NT2/D1 (cell line): ENCODE measurements at regions not wholly inside any gene's neighbourhood (a gene's known extent, or its start where the extent isn't known, plus 50 kb on each side); places are given as distances from the start of the nearest gene placed in this dataset.

Experiments
- DNase-seq: peaks from one replicate; pipeline ENCODE4 v3.0.0-alpha.2; 2011; ENCODE audit warnings: low read depth, low spot score
- H3K27me3 ChIP-seq: 2 replicates; pipeline ENCODE4 v1.6.0; 2011; ENCODE audit warnings: mild to moderate bottlenecking; ENCODE audit not compliant: insufficient read length, insufficient read depth
- H3K36me3 ChIP-seq: 2 replicates; pipeline ENCODE4 v1.6.1; 2011; ENCODE audit warnings: mild to moderate bottlenecking, low read length, mixed read lengths; ENCODE audit not compliant: insufficient read depth, insufficient read length
- H3K4me1 ChIP-seq: 2 replicates; pipeline ENCODE4 v1.5.1; 2011; ENCODE audit not compliant: insufficient read depth, insufficient read length
- H3K4me3 ChIP-seq: 2 replicates; pipeline ENCODE4 v1.5.1; 2011; ENCODE audit warnings: low read depth; ENCODE audit not compliant: insufficient read length
- H3K9ac ChIP-seq: 2 replicates; pipeline ENCODE4 v1.6.0; 2011; ENCODE audit warnings: low read depth; ENCODE audit not compliant: insufficient read length
- H3K9me3 ChIP-seq: 2 replicates; pipeline ENCODE4 v1.5.1; 2011; ENCODE audit warnings: mild to moderate bottlenecking, low read length; ENCODE audit not compliant: insufficient read depth
- SUZ12 ChIP-seq: IDR thresholded peaks from 2 replicates; pipeline ENCODE4 v1.6.1; 2011; ENCODE audit not compliant: insufficient read length, insufficient read depth; ENCODE audit errors: extremely low read depth
- YY1 ChIP-seq: IDR thresholded peaks from 2 replicates; pipeline ENCODE4 v1.6.1; 2011; ENCODE audit not compliant: insufficient read length, insufficient read depth
- ZNF274 ChIP-seq: IDR thresholded peaks from 2 replicates; pipeline ENCODE4 v1.6.1; 2011; ENCODE audit warnings: mild to moderate bottlenecking, low read depth, low read length

DNA sequence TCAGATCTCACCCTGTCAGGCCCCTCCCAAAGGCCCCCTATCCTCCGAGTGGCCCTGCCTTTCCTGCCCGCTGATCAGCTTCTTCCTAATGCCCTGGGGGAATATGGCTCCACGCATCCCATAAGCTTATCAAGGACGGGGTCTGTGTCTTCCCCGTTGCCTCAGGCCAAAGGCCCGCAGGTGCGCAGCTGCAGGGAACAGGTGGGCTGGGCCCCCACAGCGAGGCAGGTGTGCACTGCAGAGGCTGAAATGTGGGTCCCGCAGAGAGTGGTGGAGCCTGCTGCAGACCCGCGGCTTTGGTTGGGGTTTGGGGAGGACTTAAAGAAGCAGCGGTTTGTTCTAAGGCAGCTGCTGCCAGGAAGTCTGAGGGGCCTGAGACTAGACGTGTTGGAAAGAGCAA, 220.8 kb upstream of the TCERG1L start:
- no peak for DNase-seq
- H3K9me3 ChIP-seq: no peaks in the 10 kb centered on the region
- no peaks in the 10 kb centered on the region for H3K27me3 ChIP-seq
- no peaks in the 10 kb centered on the region for H3K36me3 ChIP-seq
- no peak overlapping the region for H3K4me3 ChIP-seq
- H3K9ac ChIP-seq: no peak overlapping the region
- TF ChIP-seq YY1: no peak
- no peak for TF ChIP-seq SUZ12
- TF ChIP-seq ZNF274: no peak
- peaks cover 2% of the 10 kb centered on the region for H3K4me1 ChIP-seq

DNA sequence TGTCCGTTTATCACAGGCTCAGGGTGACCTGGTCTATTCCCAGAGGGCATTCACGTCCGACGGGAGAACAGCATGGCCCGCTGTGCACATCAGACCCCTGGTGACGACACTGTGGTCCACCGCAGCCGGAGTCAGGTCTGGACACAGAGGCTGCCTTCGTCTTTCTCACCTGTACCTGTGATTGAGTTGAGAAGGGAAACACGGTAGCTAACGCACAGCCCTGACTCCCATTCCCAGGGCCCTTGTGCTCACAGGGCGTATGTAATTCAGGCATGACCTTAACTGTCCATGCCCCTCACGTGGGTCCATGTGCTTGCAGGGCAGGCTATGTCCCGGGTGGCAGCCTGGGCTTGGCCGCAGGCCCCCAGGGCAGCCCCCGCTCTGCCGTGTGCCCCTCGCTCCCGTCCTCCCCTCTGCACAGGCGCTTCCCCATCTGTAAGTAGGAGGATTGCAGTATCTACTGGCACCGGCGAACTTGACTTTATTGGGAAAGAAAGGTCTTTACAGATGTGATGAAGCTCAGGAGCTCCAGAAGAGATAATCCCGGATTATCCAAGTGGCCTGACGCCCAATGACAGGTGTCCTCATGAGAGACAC, 221.3 kb upstream of the TCERG1L start:
- H3K4me3 ChIP-seq: no peak overlapping the region
- H3K9me3 ChIP-seq: no peaks in the 10 kb centered on the region
- no peak overlapping the region for H3K9ac ChIP-seq
- peaks cover 2% of the 10 kb centered on the region for H3K4me1 ChIP-seq
- no peaks in the 10 kb centered on the region for H3K36me3 ChIP-seq
- DNase-seq: no peak
- H3K27me3 ChIP-seq: no peaks in the 10 kb centered on the region
- TF ChIP-seq YY1 (no peak), ZNF274 (no peak), SUZ12 (no peak)

DNA sequence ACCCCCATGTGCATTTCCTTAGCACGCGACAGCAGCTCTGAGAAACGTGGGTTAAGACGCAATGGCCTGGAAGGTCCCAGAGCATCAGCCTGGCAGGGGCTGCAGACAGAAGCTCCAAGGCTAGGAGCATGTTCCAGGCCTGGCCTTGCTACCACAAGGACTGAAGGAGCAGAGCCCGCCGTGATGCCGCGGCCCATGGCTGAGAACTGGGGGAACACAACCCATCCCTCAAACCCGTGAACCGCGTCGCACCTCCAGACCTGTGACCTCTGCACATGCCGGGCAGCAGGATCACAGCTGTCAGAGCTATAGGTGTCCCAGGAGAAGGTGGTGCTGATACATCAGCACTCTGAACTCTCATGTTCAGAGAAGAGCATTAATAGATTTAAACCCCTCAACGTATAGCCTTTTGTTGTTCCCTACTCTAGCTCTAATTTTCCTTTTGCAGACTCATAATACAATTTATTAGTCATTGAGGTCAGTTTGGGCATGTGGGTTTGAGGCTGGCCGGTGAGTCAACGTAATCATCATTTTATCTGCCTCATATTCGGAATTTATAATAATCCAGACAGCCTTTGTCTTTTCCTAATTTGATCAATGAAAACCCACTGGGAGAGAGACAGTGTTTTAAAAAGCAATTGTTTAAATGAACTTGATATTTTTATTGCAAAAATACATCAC, 222.5 kb upstream of the TCERG1L start:
- DNase-seq: no peak
- Histone ChIP-seq H3K4me3 (no peak overlapping the region), H3K27me3 (no peaks in the 10 kb centered on the region), H3K9me3 (no peaks in the 10 kb centered on the region), H3K36me3 (no peaks in the 10 kb centered on the region), H3K4me1 (peaks cover 2% of the 10 kb centered on the region), H3K9ac (no peak overlapping the region)
- TF ChIP-seq YY1 (no peak), SUZ12 (no peak), ZNF274 (no peak)

DNA sequence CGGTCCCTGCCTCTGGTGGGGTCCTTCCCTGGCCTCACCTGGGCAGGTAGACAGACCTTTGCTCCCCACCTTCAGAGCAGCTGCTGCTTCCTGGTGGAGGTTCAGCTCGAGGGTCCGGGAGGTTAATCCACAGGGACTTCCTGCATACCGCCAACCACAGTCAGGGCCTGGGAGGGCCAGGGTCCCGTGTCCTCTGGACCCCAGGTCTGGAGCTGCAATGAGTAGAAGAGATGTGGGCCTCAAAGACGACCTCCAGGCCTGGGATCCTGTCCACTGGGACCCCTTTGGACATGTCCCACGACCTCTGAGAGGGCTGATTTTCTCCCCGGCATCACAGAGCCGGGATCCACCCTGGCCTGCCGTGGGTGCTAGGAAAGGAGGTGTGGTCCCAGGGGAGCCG, 223.3 kb upstream of the TCERG1L start:
- Histone ChIP-seq H3K27me3 (no peaks in the 10 kb centered on the region), H3K9ac (no peak overlapping the region), H3K36me3 (no peaks in the 10 kb centered on the region), H3K4me1 (peaks cover 2% of the 10 kb centered on the region), H3K4me3 (no peak overlapping the region), H3K9me3 (no peaks in the 10 kb centered on the region)
- TF ChIP-seq YY1 (no peak), ZNF274 (no peak), SUZ12 (no peak)
- DNase-seq: no peak

DNA sequence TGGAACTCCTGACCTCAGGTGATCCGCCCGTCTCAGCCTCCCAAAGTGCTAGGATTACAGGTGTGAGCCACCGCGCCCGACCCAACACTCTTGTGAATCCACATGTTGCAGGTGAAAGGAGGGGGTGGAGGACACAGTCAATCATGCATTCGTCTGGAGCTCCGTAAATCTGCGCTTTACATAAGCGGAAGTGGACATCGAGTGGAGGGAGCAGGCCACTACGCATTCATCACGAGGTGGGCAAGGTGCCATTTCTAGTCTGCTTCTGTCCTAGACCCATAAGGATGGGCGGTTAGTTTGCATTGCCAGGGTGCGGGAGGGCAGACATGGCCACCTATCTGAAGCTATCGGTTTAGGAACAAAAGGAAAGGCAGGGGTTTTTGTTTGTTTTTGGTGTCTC, 225.2 kb upstream of the TCERG1L start:
- H3K27me3 ChIP-seq: no peaks in the 10 kb centered on the region
- TF ChIP-seq YY1 (no peak), SUZ12 (no peak), ZNF274 (no peak)

DNA sequence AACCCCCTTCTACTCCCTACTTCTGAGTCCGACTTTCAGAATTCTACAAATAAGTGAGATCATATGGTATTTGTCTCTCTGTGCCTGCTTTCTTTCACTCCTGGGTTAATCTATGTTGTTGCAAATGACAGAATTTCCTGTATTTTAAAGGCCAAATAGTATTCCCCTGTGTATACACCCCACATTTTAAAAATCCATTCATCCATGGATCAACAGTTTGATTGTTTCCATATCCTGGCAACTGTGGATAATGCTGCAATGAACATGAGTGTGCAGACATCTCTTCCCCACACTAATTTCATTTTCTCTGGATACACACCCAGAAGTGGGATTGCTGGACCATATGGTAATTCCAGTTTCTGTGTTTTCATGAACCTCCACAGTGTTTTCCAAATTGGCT, 225.8 kb upstream of the TCERG1L start:
- Histone ChIP-seq H3K36me3 (no peaks in the 10 kb centered on the region), H3K9me3 (no peaks in the 10 kb centered on the region), H3K4me1 (no peaks in the 10 kb centered on the region), H3K9ac (no peak overlapping the region), H3K27me3 (no peaks in the 10 kb centered on the region), H3K4me3 (no peak overlapping the region)
- no peak for TF ChIP-seq ZNF274
- no peak for TF ChIP-seq YY1
- no peak for TF ChIP-seq SUZ12
- DNase-seq: no peak

More for the DNA sequence above, 225.2 kb upstream of the TCERG1L start:
- H3K4me1 ChIP-seq: no peaks in the 10 kb centered on the region
- H3K4me3 ChIP-seq: no peak overlapping the region
- no peak overlapping the region for H3K9ac ChIP-seq
- H3K36me3 ChIP-seq: no peaks in the 10 kb centered on the region
- no peaks in the 10 kb centered on the region for H3K9me3 ChIP-seq
- no peak for DNase-seq

DNA sequence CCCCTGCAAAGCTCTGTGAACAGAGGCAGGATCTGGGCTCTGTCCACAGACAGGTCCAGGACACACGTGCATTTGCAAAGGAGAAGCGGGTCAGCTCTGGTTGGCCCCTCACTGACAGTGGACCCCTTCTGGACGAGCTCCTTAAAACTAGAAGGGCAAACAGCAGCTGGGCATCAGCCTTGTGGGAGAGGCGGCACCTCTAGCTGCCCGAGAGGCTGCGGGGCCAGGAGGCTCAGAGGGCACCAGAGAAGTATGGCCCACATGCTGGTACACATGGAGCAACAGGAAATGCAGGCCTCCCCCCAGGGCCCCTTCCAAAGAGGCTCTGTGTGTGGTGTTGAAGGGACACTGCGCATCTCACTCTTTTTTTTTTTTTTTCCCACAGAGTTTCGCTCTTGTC, 233.0 kb upstream of the TCERG1L start:
- H3K4me1 ChIP-seq: peaks cover 8% of the 10 kb centered on the region
- H3K9me3 ChIP-seq: no peaks in the 10 kb centered on the region
- no peaks in the 10 kb centered on the region for H3K27me3 ChIP-seq
- H3K9ac ChIP-seq: no peak overlapping the region
- H3K4me3 ChIP-seq: no peak overlapping the region
- TF ChIP-seq SUZ12 (no peak), YY1 (no peak), ZNF274 (no peak)
- DNase-seq: no peak
- H3K36me3 ChIP-seq: no peaks in the 10 kb centered on the region
